Upper lobe of right lung (tissue), 1 donor: ENCODE measurements at regions not wholly inside any gene's neighbourhood (a gene's known extent, or its start where the extent isn't known, plus 50 kb on each side); places are given as distances from the start of the nearest gene placed in this dataset.

Experiments
- ATAC-seq: fragments of 200-7000 bp; cut with Tn5 transposase; one replicate; pipeline ENCODE4 v1.9.1; 2020; ENCODE audit warnings: mild to moderate bottlenecking, moderate library complexity
- DNase-seq: peaks from one replicate; pipeline ENCODE4 v3.0.0-alpha.2; 2020
- H3K27ac ChIP-seq: fragments of 200-600 bp; one replicate; pipeline ENCODE4 v1.8.0; 2022
- H3K27me3 ChIP-seq: fragments of 200-600 bp; one replicate; pipeline ENCODE4 v1.8.0; 2022; ENCODE audit warnings: mild to moderate bottlenecking
- H3K36me3 ChIP-seq: fragments of 200-600 bp; one replicate; pipeline ENCODE4 v1.8.0; 2022
- H3K4me1 ChIP-seq: fragments of 200-600 bp; one replicate; pipeline ENCODE4 v1.8.0; 2022
- H3K4me3 ChIP-seq: fragments of 200-600 bp; one replicate; pipeline ENCODE4 v1.8.0; 2022; ENCODE audit warnings: mild to moderate bottlenecking
- H3K9me3 ChIP-seq: fragments of 200-600 bp; one replicate; pipeline ENCODE4 v1.8.0; 2022
- CTCF ChIP-seq: fragments of 200-600 bp; IDR thresholded peaks from one replicate; pipeline ENCODE4 v1.8.0; 2022; ENCODE audit warnings: antibody characterized with exemption
- intact Hi-C: fragments of 100-400 bp; cut with DNase I; formaldehyde crosslinking; loops from one replicate; pipeline ENCODE4 v1.11.0; 2022
- donor health status: DM: no; HTN: yes; CAD: no; lungs with severe emphysema.

GRCh38 chr3:70806556-70806955 is 494.1 kb upstream of the MDFIC2 start:
- Histone ChIP-seq H3K27me3 (no peaks in the 10 kb centered on the region), H3K27ac (no peak overlapping the region), H3K4me3 (no peak overlapping the region), H3K9me3 (no peaks in the 10 kb centered on the region), H3K4me1 (no peaks in the 10 kb centered on the region), H3K36me3 (no peaks in the 10 kb centered on the region)
- ATAC-seq: no peak
- no peak for TF ChIP-seq CTCF
- no peak for DNase-seq
- intact Hi-C loops: no loop called here

GRCh38 chr3:70806021-70806420 is 493.6 kb upstream of the MDFIC2 start:
- no peaks in the 10 kb centered on the region for H3K9me3 ChIP-seq
- H3K27me3 ChIP-seq: no peaks in the 10 kb centered on the region
- intact Hi-C loops: no loop called here
- H3K4me3 ChIP-seq: no peak overlapping the region
- no peak overlapping the region for H3K27ac ChIP-seq
- TF ChIP-seq CTCF: no peak
- no peak for ATAC-seq
- no peak for DNase-seq
- H3K36me3 ChIP-seq: no peaks in the 10 kb centered on the region
- H3K4me1 ChIP-seq: no peaks in the 10 kb centered on the region

GRCh38 chr3:70805061-70805889 is 492.8 kb upstream of the MDFIC2 start:
- TF ChIP-seq CTCF: no peak
- DNase-seq (no peak), ATAC-seq (no peak)
- peak overlapping the region; percentile 14 for H3K4me3 ChIP-seq
- H3K27ac ChIP-seq: no peak overlapping the region
- H3K9me3 ChIP-seq: no peaks in the 10 kb centered on the region
- H3K4me1 ChIP-seq: no peaks in the 10 kb centered on the region
- intact Hi-C loops: no loop called here
- H3K36me3 ChIP-seq: no peaks in the 10 kb centered on the region
- no peaks in the 10 kb centered on the region for H3K27me3 ChIP-seq

- TF ChIP-seq CTCF: no peak
- no peaks in the 10 kb centered on the region for H3K4me1 ChIP-seq
- no peaks in the 10 kb centered on the region for H3K36me3 ChIP-seq
- DNase-seq (no peak), ATAC-seq (no peak)
- intact Hi-C loops: no loop called here
- no peak overlapping the region for H3K4me3 ChIP-seq
- no peak overlapping the region for H3K27ac ChIP-seq
- H3K9me3 ChIP-seq: no peaks in the 10 kb centered on the region
- no peaks in the 10 kb centered on the region for H3K27me3 ChIP-seq
Observed at GRCh38 chr3:70803891-70804290, 491.5 kb upstream of the MDFIC2 start.

GRCh38 chr3:70803319-70803718 is 490.9 kb upstream of the MDFIC2 start:
- H3K27me3 ChIP-seq: no peaks in the 10 kb centered on the region
- H3K27ac ChIP-seq: no peak overlapping the region
- no peaks in the 10 kb centered on the region for H3K36me3 ChIP-seq
- H3K9me3 ChIP-seq: no peaks in the 10 kb centered on the region
- ATAC-seq (no peak), DNase-seq (no peak)
- no peak overlapping the region for H3K4me3 ChIP-seq
- no peaks in the 10 kb centered on the region for H3K4me1 ChIP-seq
- TF ChIP-seq CTCF: no peak
- intact Hi-C loops: no loop called here
